GM12892 (cell line): ENCODE measurements at regions not wholly inside any gene's neighbourhood (a gene's known extent, or its start where the extent isn't known, plus 50 kb on each side); places are given as distances from the start of the nearest gene placed in this dataset.

Experiments used
- DNase-seq: peaks from one replicate; pipeline ENCODE4 v3.0.0; 2011; ENCODE audit not compliant: insufficient read length
- FAIRE-seq: peaks from 2 replicates; lab custom pipeline; 2011; peaks lifted over from hg19 to GRCh38; lab: Jason Lieb, UNC
- POLR2A ChIP-seq: IDR thresholded peaks from 2 replicates; pipeline ENCODE4 v1.6.1; 2011; ENCODE audit warnings: low read depth, low read length, control low read depth
- POLR2AphosphoS5 ChIP-seq: IDR thresholded peaks from 2 replicates; pipeline ENCODE4 v1.6.1; 2011; ENCODE audit warnings: low read depth, low read length, control low read depth
- TAF1 ChIP-seq: IDR thresholded peaks from 2 replicates; pipeline ENCODE4 v1.6.1; 2011; ENCODE audit warnings: low read depth, mild to moderate bottlenecking, control low read depth, low read length, borderline replicate concordance

- TF ChIP-seq POLR2AphosphoS5 (no peak), TAF1 (no peak), POLR2A (no peak)
- FAIRE-seq: no peak
- no peak for DNase-seq
Measured at GRCh38 chr2:200013906-200014305, 58.5 kb downstream of the MAIP1 start.

- no peak for TF ChIP-seq TAF1
- no peak for TF ChIP-seq POLR2A
- TF ChIP-seq POLR2AphosphoS5: no peak
- FAIRE-seq (no peak), DNase-seq (no peak)
Measured at GRCh38 chr2:200021449-200022114, 66.2 kb downstream of the MAIP1 start.

DNA sequence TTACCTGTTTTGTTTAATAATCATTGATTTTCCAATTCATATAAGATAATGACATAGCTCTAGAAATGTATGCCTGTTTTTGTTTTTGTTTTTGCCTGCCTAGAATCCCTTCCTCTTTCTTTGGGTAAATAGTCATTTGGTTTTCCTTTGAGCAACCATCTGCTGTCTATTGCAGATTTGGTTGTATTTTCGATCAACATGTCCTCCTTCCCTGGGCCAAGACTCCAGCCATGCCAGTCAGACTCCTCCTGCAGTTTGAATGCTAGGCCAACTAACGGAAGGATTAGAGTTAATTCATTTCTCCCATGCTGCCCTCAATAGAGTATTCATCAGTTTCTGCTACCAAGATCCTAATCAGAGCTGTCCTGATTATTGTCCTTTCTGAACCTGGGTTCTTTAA lies 67.1 kb downstream of the MAIP1 start:
- DNase-seq (no peak), FAIRE-seq (peak; percentile 77)
- TF ChIP-seq POLR2AphosphoS5: no peak

GRCh38 chr2:200023570-200023969 lies 68.2 kb downstream of the MAIP1 start:
- no peak for TF ChIP-seq TAF1
- TF ChIP-seq POLR2A: no peak
- no peak for TF ChIP-seq POLR2AphosphoS5
- FAIRE-seq (no peak), DNase-seq (no peak)

DNA sequence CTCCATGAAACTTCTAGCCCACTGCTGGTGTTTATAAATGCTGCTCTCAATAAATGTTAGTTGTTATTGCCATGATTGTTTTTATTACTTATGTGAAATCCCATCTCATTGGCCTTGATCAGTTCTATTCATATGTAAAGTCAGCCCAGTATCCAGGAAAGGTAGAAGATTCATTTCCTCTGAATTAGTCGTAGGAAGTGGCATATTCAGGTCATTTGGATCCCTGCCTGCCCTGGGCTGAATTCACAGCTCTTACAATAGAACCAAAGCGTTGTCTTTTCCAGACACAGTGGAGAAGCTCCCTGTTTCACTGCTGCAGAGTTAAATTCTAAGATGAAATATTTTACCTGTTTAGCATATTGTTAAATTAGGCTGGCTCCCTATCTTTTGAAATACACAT lies 70.3 kb downstream of the MAIP1 start:
- no peak for TF ChIP-seq POLR2AphosphoS5
- TF ChIP-seq POLR2A: no peak
- no peak for TF ChIP-seq TAF1
- FAIRE-seq: no peak
- DNase-seq: no peak

DNA sequence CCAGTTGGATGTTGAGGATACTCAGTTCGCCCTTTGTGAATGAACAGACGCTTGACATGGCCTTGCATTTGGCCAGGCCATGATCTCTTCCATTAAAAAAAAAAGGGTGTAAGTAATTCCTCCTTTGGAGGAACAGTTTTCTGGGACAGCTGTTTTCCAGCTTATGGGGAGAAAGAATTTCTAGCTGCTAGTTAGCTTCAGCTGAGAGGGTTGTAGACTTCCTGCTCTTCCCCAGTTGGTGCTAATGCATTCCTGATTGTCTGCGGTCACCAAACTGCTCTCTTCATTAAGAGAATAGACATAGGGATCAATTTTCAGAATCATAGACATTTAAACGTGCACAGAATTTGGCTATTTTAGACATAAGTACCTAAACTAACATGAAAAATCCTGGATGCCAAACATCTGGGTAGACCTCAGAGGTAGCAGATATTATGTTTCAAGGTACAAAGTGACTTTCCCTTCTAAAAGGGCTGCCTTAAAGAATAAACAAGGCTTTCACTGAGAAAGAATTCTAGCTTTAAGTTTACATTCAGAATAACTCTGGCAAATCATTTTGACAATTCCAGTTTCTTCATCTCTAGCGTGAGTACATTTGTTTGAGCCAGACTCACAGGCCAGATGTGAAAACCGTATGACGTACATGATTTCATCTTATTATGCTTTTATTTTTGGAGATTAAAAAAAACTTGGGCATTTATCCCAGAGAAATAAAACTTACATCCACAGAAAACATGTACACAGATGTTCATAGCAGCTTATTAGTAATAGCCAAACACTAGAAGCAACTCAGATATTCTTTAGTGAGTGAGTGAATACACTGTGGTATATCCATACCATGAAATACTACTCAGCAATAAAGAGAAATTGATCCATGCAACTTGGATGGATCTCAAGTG lies 71.2 kb downstream of the MAIP1 start:
- no peak for TF ChIP-seq TAF1
- no peak for TF ChIP-seq POLR2AphosphoS5
- TF ChIP-seq POLR2A: no peak
- DNase-seq: no peak
- no peak for FAIRE-seq

GRCh38 chr2:200028998-200029397 lies 73.6 kb downstream of the MAIP1 start:
- no peak for FAIRE-seq
- DNase-seq: no peak
- TF ChIP-seq TAF1 (no peak), POLR2AphosphoS5 (no peak), POLR2A (no peak)

DNA sequence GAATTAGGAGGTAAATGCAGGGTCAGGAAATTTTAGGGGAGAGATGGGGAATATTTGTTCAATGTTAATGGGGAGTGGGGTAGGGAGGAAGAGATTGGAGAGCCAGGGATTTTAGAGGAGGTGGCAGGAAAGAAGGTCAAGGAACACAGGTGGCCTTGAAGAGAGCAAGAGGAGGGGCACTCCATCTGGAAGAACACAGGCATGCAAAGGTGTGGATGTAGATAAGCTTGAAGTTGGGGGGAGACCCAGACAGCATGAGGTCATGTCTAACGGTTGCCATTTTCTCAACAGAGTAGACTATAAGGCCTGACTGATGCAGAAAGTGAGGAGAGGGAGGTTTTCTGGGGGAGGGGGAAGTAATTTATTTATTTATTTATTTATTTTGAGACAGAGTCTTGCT lies 77.5 kb downstream of the MAIP1 start:
- no peak for TF ChIP-seq POLR2AphosphoS5
- no peak for TF ChIP-seq POLR2A
- no peak for TF ChIP-seq TAF1
- DNase-seq: no peak

GRCh38 chr2:200033929-200034328 lies 78.5 kb downstream of the MAIP1 start:
- TF ChIP-seq POLR2AphosphoS5: no peak
- TF ChIP-seq POLR2A: no peak
- no peak for TF ChIP-seq TAF1
- no peak for FAIRE-seq
- DNase-seq: no peak

More for the DNA sequence above, 77.5 kb downstream of the MAIP1 start:
- FAIRE-seq: no peak

DNA sequence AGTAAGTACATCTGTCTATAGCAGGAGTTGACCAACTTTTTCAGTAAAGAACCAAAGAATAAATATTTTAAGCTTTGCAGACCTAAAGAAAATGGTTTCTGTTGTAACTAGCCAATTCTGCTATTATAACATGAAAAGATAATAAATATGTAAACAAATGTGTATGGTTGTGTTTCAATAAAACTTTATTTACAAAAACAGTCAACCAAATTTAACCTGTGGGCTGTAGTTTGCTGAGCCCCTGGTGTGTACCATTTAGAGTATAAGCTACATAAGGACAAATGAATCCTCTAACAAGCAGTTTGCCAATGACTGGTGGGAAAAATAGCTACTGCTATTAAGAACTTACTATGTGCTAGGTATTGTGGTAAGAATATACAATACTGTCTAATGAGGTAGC lies 79.4 kb downstream of the MAIP1 start:
- FAIRE-seq: no peak
- TF ChIP-seq TAF1 (no peak), POLR2AphosphoS5 (no peak), POLR2A (no peak)

GRCh38 chr2:200039724-200040650 lies 84.6 kb downstream of the MAIP1 start:
- DNase-seq (no peak), FAIRE-seq (no peak)
- TF ChIP-seq POLR2AphosphoS5 (no peak), TAF1 (no peak), POLR2A (no peak)

More for the DNA sequence above, 79.4 kb downstream of the MAIP1 start:
- DNase-seq: no peak

DNA sequence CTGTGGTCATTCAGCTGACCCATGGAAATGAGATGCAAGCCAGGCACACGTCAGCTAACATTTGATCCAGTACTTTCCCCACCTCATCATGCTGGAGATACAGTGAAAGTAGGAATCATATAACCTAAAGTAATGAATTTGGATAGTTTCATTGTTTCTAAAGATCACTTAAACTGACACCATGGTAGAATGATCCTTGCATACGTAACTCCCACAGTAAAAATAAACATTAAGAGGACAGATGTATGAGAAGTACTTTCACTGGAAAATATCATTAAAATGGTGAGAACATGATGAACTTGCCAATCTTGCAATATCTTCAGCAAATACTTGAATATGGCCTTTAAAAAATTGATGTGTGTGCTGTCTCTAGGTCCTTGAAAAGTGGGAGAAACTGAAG lies 85.4 kb downstream of the MAIP1 start:
- DNase-seq (no peak), FAIRE-seq (no peak)
- no peak for TF ChIP-seq POLR2A
- TF ChIP-seq TAF1: no peak
- TF ChIP-seq POLR2AphosphoS5: no peak
